HG02798 (cell line): ENCODE measurements at regions not wholly inside any gene's neighbourhood (a gene's known extent, or its start where the extent isn't known, plus 50 kb on each side); places are given as distances from the start of the nearest gene placed in this dataset.
A peak's percentile ranks its signal among the peaks of the same experiment; 100 is the strongest.
"Not testable (repeated sequence)": the region's sequence is repeated elsewhere in the genome, so short reads cannot be mapped to it uniquely, and the experiment has no call there.

Experiments
- ATAC-seq: cut with Tn5 transposase; IDR thresholded peaks from one replicate; pipeline ENCODE4 v1.9.1; 2021; ENCODE audit warnings: mild to moderate bottlenecking; ENCODE audit not compliant: unreplicated experiment, poor library complexity

DNA sequence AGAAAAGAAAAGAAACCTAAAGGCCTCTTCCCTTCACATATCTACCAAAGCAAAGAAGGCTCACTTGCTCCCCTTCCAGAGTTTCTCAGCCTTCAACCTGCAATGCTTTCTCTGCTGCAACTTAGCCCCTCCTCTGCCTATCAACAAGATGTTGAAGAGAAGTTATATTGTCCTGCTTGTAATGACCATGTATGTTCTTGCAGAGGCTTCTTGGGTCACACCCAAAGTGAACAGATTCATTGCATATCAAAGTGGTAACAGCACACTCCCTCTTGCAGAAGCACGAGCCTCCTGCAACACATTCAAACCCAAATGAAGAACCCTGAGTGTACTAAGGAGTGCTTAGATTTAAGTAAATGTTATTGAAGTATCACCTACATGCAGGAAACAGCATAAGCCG lies 494.3 kb downstream of the NTRK2 start:
- no peak for ATAC-seq

DNA sequence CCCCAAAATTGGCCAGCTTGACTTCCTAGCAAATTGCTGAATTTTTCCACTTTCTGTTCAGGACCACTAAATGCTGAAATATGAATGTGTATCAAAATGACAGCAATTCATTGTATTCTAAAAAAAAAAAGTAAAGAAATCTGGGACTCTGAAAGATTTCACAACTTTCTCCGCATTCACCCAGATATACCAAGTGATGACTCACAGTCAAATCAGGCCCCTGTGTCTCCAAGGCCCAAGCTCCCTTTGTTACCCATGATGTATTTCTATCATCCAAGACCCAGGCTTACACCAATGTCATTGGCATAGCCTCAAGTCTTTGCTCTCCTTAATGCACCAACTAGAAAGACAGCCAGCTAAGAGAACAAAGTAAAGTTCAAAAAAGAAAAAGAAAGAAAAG lies 493.9 kb downstream of the NTRK2 start:
- ATAC-seq: no peak

DNA sequence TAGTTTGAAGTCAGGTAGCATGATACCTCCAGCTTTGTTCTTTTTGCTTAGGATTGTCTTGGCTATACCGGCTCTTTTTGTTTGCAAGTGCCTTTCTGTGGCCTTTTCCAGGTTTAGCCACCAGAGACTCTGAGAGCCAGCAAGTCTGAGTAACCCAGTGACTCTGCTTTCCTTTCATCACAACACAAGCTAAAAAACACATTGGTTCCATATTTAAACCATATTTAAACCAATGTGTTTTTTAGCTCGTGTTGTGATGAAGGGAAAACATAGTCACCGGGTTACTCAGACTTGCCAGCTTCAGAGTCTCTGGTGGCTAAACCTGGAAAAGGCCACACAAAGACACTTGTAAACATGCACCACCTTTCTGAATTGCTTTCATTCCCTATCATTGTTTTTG lies 493.3 kb downstream of the NTRK2 start:
- no peak for ATAC-seq

DNA sequence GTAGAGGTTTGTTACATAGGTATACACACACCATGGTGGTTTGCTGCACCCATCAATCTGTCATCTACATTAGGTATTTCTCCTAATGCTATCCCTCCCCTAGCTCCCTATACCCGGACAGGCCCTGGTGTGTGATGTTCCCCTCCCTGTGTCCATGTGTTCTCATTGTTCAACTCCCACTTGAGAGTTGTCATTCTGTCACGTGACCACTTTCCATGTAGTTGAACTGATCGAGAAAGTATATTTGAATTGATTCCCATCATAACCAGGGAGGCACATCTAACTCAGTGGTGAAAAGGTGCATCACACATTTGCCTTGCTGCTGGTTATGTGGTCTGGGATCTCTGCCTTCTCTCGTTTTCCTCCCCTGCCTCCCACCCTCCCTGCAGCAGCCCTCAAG lies 491.4 kb downstream of the NTRK2 start:
- not testable (repeated sequence) for ATAC-seq

DNA sequence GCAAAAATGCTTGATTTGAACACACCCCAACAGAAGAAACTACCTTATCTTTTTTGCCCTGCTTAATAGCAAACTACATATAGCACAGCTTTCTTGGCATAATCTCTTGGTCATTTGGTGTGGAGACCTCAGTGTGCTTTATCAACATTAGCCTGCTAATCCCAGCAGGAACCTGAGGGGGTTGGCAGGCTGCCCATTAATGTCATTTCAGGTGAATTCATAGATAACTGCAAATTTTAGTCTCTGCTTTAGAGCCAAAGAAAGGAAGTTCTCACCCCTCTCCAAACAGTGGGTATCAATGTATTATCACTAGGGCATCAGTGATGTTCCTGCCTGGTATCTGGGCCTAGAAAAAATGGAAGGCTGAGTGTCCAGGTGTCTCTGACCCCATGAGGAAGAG lies 489.0 kb downstream of the NTRK2 start:
- ATAC-seq: no peak

DNA sequence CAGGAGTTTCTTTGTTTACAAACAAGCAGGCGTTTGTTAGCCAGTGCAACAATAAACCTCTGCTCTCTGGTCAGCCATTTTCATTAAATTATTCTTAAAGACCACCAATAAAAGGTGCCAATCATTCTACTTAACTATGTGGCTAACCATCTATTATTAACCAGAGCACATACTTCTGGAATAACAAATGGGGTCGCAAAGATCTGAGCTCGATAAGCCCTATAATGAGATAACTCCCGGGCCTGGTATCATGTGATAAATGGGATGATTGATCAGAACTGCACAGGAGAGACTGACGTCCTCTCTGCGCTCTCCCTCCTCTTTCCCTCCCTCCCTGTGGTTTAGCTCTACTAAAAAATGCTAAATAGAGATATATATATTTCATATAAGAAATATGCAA lies 488.2 kb downstream of the NTRK2 start:
- no peak for ATAC-seq

DNA sequence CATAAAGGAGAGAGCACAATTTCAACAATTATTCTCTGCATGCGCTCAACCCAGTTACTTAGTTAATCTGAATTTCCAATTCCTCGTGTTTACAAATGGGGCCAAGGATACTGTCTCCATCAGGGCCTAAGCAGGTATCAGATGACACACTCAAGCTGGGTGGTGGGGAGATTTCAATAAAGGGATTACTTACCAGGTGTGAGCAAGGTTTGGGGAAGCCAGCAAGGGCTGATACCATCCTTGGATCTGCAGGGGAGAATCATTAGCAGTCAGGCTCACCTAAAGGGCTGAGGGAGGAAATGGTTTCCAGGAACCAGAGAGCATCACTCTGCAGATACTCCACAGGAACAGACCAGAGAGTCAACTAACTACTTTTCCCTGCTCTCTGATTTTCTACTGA lies 487.1 kb downstream of the NTRK2 start:
- ATAC-seq: no peak

DNA sequence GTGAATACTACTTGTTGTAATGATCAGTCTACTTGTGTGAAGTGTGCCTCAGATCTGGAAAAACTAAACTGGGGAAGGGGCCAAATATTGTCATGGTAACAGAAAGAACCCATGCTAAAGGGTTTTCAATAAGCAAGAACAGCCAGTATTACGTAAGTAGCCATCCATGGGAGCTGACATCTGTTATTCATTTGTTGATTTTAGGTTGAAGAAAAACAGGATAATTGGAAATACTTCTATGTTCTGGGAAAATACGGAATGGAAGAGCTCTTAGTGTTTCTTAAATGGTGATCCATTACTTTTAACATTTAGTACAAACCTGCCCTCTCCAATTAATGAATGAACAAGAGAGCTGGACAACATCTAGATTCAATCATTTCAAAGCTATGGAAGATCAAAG lies 485.8 kb downstream of the NTRK2 start:
- ATAC-seq: no peak

DNA sequence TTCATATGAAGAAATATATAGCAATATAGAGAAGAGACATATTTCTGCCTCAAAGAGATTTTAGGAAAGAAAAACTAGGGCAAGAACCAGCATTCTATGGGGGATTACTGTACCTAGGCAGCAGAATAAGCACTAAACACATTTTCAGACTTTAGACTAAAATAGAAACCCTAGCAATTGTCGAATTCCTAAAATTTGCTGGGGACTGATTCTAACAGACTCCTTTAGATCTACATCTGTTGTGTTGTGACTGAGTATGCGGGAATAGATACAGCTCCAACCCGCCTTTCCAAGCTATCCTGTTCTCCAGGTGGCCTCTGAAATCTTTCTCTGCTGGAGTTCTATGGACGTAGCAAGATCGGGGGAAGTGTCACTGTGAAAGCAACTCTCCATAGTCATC lies 482.2 kb downstream of the NTRK2 start:
- ATAC-seq: no peak

DNA sequence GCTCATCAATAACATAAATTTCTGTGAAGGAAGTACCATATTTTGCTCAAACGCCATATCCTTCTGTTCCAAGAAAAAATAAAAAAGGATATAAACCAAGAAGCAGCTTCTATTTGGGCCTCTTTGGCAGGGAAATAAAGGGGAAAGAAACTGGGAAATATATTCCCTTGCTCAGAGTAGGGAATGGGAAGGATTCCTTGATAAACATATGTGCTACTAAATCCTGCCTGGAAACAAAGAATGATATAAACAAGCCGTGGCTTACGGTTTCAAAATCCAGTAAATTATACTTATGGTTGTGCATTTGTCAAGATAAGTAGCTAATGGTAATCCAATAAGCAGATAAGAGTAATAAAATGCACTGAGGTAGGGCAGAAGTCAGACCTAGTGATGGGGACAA lies 481.6 kb downstream of the NTRK2 start:
- no peak for ATAC-seq

DNA sequence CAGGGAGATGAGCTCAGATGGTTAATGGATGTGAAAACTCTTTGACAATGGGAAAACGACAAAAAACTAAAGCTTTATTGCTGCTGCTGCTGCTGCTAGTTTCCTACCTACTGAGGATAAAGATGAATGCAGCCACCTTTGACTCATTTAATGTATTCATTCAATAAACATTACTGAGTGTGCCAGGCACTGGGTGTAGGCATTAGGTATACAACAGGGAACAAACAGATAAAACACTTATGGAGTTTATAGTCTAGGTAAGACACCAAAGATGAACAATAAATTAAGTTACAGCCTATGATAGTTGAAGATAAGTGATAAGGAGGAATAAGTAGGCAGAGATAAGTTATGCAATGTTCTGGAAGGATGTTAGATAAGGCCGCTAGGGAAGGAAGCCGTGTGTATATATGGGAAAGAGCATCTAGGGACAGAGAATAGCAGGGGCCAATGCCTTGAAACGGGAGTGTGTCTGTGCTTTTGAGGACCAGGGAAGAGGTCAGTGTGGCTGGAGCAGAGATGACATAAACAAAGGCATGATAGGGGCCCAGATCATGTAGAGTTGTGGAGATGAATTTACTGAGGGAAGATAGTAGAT lies 477.6 kb downstream of the NTRK2 start:
- ATAC-seq: no peak

DNA sequence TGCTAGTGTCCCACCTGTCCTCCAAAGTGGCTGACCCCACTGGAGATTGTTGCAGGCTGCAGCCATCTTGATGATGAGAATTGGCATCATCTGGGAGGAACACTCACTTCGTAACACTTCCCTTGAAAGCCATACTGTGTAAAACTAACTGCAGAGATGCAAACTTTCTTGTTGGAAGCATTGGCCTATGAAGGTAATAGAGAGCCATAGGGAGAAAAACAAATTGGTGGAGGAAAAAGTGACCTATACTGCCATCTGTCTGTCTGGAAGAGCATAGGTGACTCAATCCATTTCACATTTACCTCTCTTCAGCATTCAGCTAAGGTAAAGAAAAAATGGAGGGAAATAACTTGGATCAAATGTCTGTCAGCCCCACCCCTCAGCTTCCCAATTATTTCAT lies 473.4 kb downstream of the NTRK2 start:
- peak; percentile 58 for ATAC-seq

DNA sequence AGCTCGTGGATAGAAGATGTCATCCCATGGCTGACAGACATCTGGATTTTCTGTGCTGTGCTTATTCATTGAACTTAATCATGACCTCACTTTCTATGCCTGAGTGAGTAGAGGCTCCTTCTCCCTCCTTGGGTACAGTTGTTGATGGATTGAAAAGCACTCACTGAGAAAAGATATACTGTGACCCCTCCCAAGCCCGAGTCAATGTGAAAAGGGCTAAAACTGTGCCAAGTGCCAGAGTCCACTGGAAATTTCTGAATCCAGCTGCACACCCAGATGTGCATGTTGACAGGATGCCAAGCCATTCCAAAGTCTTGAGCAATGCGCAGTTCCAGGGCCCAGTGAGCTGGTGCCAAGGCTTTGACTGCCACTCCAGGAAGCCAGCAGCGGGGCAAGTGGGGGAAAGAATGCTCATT lies 473.0 kb downstream of the NTRK2 start:
- no peak for ATAC-seq

DNA sequence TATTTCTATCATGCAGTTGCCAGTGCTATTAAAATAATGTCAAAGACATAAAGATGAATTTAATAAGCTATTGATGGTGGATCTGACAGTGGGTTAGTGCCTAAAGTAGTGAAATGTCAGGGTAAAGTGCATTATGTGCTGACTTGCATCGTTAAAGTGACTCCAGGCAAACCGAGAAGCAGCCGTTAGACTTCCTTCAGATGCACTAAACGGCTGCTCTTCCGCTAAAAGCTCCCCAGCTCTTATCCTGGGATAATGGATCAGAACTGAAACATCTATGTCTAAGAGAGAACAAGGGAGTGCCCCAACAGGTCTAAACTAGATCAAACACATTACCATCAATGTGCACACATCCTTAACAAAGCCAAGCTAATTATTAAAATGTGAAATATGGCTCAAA lies 468.2 kb downstream of the NTRK2 start:
- ATAC-seq: no peak

DNA sequence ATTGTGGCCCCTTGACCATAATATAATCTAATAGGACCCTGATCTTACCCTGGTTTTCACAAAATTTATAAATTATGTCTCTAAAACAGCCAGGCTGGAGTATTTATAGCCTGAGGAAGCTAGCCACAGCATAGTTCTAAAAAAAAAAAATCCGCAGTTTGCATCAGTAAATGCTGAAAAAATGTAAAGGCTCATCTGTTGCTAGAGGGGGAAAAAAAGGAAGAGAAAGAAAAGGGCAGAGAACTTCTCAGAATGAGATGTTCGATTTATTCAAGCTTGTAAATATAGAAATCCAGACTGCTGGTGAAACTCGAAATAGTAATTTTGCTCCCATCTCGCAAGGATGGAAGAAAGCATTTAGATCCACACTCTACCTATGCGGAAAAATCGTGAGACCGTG lies 467.5 kb downstream of the NTRK2 start:
- ATAC-seq: no peak

DNA sequence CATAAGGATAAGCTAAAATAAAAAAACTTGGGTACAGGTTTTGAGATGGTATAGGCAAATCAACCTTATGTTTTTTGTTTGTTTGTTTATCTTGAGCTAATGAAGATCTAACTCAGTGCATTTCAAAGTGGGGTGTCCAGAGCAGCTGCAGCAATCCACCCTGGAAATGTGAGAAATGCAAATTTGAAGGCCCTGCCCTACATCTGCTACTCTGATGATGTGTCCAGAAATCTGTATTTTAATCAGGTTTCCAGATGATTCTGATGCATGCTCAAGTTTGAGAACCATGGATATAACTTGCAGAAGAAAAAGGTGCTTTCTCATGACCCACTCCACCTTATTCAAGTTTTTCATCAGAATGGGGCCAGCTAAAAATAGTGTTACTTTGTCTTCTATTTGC lies 467.0 kb downstream of the NTRK2 start:
- no peak for ATAC-seq

DNA sequence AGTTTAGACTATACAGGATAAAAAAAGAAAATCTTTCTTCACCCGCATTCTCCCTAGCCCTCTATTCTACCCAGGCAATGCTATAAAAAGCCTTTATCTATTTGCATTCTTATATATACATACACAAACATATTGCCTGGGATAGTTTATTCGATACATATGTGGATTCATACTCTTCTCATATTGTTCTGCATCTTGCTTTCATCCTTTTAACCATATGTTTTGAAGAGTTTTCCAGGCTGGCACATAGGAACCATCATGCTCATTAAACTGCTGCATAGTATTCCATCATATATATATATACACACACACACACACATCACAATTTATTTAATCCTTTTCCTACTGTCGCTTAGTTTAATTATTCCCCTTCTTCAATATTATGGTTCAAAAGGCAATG lies 461.2 kb downstream of the NTRK2 start:
- ATAC-seq: no peak

DNA sequence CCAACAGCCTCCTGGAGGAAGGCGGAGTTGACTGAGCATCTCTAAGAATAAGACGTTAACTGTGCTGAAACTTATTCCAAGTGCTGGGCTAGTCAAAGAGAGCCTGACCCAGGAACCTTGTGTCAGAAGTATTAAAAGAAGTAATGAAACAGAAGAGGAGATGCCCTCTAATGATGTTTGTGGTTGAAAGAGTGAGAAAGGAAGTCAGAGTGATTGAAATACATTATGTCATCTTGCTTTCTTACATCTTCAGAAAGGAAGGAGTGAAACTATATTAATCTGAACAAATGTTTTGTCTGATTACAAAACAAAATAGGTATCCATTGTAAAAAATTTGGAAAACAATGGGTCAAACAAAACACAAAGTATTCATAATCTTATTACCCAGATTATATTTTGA lies 460.7 kb downstream of the NTRK2 start:
- ATAC-seq: no peak

DNA sequence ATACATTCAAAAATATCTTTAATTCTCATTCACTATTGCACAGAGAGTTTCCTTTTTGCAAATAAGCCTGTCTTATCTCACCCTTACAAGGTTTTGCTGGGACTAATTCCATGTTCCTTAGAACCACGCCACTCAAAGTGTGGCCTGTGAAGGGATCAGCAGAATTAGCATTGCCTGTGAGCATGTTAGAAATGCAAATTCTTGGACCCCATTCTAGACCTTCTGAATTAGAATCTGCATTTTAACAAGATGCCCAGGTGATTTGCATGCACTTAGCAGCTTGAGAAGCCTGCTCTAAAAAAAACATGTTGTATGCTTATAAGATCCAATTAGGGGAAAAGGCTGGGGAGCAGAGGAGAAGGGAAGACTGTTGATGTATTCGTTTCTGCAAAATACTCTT lies 460.0 kb downstream of the NTRK2 start:
- no peak for ATAC-seq

DNA sequence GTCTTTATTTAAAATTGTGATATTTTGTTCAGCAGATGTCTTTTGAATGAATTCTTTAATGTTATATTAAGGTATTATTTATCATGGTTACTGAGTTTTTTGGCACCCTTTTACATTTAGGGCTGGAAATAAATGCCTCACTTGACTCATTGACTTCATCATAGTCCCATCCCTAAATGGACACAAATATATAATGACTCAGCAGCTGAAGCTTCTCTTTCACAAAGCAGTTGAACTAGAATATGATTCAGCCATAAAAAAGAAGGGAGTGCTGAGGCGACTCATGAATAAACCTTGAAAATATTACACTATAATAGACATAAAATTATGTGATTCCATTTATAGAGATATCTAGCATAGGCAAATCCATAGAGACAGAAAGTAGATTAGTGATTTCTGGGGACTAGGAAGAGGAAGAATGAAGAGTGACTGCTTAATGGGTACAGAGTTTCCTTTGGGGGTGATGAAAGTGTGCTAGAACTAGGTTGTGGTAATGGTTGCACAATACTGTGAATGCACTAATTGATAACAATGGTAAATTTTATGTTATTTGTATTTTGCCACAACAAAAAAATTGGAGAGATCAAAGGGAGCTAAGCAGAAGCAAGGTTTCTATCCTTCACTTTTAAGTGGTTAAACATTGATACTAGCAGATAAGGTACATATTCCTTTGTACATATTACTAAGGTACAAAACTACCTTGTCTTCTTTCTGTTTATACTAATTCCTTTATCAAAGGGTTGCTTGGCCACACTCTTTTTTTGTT lies 449.6 kb downstream of the NTRK2 start:
- ATAC-seq: no peak

DNA sequence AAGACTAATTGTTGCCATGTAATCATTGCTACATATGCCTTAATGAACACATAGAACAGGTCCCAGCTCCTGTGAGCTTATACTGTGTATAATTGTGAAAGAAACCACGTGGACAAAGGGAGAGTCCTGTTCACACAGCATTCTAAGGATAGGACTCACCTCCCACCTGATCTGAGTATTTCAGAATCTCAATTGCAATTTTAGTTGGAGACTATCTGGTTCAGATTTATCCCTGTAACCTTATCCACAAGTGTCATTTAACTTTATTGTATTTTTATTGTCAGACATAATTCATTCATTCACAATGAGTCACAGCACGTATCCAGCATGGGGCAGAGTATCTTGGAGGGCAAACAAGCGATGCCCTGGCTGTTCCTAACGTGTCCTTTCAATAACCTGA lies 448.3 kb downstream of the NTRK2 start:
- ATAC-seq: no peak

DNA sequence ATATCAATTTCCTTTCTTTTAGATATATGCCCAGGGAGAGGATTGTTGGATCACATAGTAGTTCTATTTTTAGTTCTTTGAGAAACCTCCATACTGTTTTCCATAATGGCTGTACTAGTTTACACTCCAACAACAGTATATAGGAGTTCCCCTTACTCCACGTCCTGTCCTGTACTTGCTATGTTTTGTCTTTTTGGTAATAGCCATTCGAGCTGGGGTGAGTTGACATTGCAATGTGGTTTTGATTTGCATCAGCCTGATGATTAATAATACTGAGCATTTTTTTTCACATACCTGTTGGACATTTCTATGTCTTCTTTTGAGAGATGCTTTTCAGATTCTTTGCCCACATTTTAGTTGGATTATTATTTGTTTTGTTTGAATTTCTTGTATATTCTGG lies 445.9 kb downstream of the NTRK2 start:
- no peak for ATAC-seq
